Calu3 (cell line): ENCODE measurements at regions not wholly inside any gene's neighbourhood (a gene's known extent, or its start where the extent isn't known, plus 50 kb on each side); places are given as distances from the start of the nearest gene placed in this dataset.
"Not testable (repeated sequence)": the region's sequence is repeated elsewhere in the genome, so short reads cannot be mapped to it uniquely, and the experiment has no call there.

Experiments used
- BruUV-seq: library from RNA; stranded (reverse); fragments of 400-500 nt; replicated peaks from 2 replicates; lab custom pipeline; 2021; lab: Mats Ljungman, UMichigan
- CTCF ChIA-PET: fragments of 300-600 bp; sonication (Branson Sonifier 250); formaldehyde crosslinking; loops from one replicate; lab custom pipeline; 2022; ENCODE audit warnings: antibody characterized with exemption; lab: Charles Lee
- DNase-seq: peaks from one replicate; pipeline ENCODE4 v3.0.0; 2022
- H3K27ac Mint-ChIP-seq: one replicate; pipeline ENCODE4 v1.8.0; 2022; ENCODE audit warnings: mixed read lengths; ENCODE audit not compliant: unreplicated experiment
- H3K27me3 Mint-ChIP-seq: one replicate; pipeline ENCODE4 v1.8.0; 2022; ENCODE audit warnings: mixed read lengths; ENCODE audit not compliant: unreplicated experiment
- H3K36me3 Mint-ChIP-seq: one replicate; pipeline ENCODE4 v1.8.0; 2022; ENCODE audit warnings: mild to moderate bottlenecking, moderate library complexity, mixed read lengths; ENCODE audit not compliant: insufficient read depth, unreplicated experiment
- H3K4me1 Mint-ChIP-seq: one replicate; pipeline ENCODE4 v1.8.0; 2022; ENCODE audit warnings: mild to moderate bottlenecking, low read depth, mixed read lengths; ENCODE audit not compliant: unreplicated experiment
- H3K4me3 Mint-ChIP-seq: one replicate; pipeline ENCODE4 v1.8.0; 2022; ENCODE audit warnings: mild to moderate bottlenecking, low read depth, moderate library complexity, mixed read lengths; ENCODE audit not compliant: unreplicated experiment
- H3K9me3 Mint-ChIP-seq: one replicate; pipeline ENCODE4 v1.8.0; 2022; ENCODE audit warnings: low read depth, mixed read lengths; ENCODE audit not compliant: unreplicated experiment
- intact Hi-C: fragments of 100-400 bp; cut with micrococcal nuclease; formaldehyde crosslinking; loops from one replicate; pipeline ENCODE4 v1.10.0; 2022; ENCODE audit not compliant: unreplicated experiment
- TF ChIP-seq, protein P1 (sequence below): fragments of 200-600 bp; IDR thresholded peaks from one replicate; pipeline ENCODE4 v1.8.0; 2022; ENCODE audit warnings: antibody characterized with exemption; ENCODE audit not compliant: unreplicated experiment

DNA sequence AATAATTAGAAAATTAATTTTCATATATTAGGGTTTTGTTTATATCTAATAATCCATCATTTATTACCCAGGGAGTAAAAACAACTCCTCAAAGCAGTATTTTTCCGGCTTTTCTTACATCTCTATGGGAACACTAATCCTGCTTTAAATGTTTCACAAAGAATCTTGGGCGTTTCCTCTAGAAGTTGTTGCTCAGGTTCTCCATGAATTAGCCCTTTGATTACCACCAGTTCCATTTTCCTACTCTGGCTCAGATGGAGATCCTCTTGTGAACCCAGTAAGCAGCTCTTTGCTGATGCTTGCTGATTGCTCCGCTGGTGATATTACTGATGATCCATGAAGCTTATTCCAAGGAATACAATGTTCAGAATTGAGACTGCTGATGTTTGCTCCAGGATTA is 78.5 kb upstream of the PKP2 start:
- TF ChIP-seq, protein P1, sequence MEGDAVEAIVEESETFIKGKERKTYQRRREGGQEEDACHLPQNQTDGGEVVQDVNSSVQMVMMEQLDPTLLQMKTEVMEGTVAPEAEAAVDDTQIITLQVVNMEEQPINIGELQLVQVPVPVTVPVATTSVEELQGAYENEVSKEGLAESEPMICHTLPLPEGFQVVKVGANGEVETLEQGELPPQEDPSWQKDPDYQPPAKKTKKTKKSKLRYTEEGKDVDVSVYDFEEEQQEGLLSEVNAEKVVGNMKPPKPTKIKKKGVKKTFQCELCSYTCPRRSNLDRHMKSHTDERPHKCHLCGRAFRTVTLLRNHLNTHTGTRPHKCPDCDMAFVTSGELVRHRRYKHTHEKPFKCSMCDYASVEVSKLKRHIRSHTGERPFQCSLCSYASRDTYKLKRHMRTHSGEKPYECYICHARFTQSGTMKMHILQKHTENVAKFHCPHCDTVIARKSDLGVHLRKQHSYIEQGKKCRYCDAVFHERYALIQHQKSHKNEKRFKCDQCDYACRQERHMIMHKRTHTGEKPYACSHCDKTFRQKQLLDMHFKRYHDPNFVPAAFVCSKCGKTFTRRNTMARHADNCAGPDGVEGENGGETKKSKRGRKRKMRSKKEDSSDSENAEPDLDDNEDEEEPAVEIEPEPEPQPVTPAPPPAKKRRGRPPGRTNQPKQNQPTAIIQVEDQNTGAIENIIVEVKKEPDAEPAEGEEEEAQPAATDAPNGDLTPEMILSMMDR = no peak
- intact Hi-C loops = no loop called here
- H3K27me3 Mint-ChIP-seq = no peaks in the 10 kb centered on the region
- BruUV-seq = no TSS peak
- H3K4me1 Mint-ChIP-seq = no peaks in the 10 kb centered on the region
- H3K9me3 Mint-ChIP-seq = no peaks in the 10 kb centered on the region
- no peak overlapping the region for H3K27ac Mint-ChIP-seq
- no peak for DNase-seq
- no peak overlapping the region for H3K4me3 Mint-ChIP-seq
- H3K36me3 Mint-ChIP-seq = no peaks in the 10 kb centered on the region
- CTCF ChIA-PET = interaction anchor here (0.9 kb wide), 1 partner anchor 440 kb away, joined by 3 read pairs; no protein-coding TSS in a partner anchor

DNA sequence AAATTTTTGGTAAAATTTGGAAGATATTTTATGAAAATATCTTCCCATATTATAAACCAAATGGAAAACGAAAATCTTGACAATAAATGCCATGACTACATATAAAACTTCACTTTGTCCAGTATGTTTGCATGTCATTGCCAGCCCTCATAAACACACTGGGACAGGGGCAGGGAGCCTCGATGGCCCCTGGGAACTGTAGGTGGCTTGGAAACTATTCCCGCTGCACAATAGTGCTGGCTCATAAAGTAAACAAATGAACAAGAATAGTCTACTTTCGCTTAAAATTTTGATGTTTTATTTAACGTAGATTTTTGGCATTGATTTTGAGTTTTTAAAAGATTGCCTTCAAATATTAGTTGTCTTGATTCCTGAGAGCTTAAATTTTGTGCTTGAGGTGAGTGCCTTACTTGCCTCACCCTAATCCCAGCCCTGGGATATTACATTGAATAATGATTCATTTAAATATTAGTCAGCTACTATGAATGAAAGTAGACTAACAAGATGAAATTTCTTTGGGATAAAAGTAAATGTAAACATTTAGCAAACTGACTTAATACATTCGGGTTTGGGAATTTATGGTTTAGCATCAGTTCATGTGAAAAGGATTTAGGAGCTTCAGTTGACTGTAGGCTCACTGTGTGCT is 74.0 kb upstream of the PKP2 start:
- intact Hi-C loops = no loop called here
- no TSS peak for BruUV-seq
- TF ChIP-seq, protein P1 = no peak
- Mint-ChIP-seq H3K9me3 (no peaks in the 10 kb centered on the region), H3K36me3 (no peaks in the 10 kb centered on the region), H3K4me1 (no peaks in the 10 kb centered on the region), H3K4me3 (no peak overlapping the region), H3K27me3 (no peaks in the 10 kb centered on the region), H3K27ac (no peak overlapping the region)
- DNase-seq = no peak
- CTCF ChIA-PET = no interaction called here

DNA sequence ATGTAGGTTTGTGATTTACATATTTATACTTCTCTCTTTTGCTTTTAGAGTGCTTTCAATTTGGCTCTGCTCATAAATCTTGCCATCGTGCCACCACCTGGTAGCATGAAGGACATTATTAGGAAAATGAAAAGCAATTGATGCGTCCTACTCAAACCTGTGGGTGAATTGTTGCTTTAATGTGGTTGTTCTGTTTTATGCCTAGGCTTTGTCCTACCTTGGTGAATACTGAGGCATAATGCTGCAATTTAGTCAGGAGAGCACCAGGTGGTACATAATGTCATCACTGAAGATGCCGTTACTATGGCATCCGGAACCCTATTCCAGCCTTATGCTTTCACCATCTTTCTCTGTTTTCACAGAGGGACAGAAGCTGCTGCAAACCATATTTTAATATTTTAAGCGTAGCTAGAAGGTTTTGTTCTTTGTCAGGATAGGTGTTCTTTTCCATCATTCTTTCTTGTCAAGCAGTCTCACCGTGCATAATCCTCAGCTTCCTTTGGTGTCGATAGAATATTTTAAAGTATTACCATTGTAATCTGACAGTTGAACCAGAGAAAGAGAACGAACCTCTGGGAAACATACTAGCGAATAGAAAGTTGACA is 68.5 kb upstream of the PKP2 start:
- Mint-ChIP-seq H3K4me3 (no peak overlapping the region), H3K4me1 (no peaks in the 10 kb centered on the region), H3K9me3 (no peaks in the 10 kb centered on the region), H3K27me3 (no peaks in the 10 kb centered on the region), H3K27ac (no peak overlapping the region), H3K36me3 (no peaks in the 10 kb centered on the region)
- DNase-seq = no peak
- CTCF ChIA-PET = no interaction called here
- intact Hi-C loops = no loop called here
- TF ChIP-seq, protein P1 = no peak
- no TSS peak for BruUV-seq

DNA sequence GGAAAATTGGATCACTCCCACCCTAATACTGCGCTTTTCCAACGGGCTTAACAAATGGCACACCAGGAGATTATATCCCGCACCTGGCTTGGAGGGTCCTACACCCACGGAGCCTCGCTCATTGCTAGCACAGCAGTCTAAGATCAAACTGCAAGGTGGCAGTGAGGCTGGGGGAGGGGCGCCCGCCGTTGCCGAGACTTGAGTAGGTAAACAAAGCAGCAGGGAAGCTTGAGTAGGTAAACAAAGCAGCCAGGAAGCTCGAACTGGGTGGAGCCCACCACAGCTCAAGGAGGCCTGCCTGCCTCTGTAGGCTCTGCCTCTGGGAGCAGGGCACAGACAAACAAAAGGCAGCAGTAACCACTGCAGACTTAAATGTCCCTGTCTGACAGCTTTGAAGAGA is 59.8 kb upstream of the PKP2 start:
- DNase-seq, intact Hi-C loops, H3K4me1 Mint-ChIP-seq, H3K36me3 Mint-ChIP-seq, CTCF ChIA-PET, H3K4me3 Mint-ChIP-seq, BruUV-seq, H3K9me3 Mint-ChIP-seq, H3K27me3 Mint-ChIP-seq, H3K27ac Mint-ChIP-seq: not testable (repeated sequence)

DNA sequence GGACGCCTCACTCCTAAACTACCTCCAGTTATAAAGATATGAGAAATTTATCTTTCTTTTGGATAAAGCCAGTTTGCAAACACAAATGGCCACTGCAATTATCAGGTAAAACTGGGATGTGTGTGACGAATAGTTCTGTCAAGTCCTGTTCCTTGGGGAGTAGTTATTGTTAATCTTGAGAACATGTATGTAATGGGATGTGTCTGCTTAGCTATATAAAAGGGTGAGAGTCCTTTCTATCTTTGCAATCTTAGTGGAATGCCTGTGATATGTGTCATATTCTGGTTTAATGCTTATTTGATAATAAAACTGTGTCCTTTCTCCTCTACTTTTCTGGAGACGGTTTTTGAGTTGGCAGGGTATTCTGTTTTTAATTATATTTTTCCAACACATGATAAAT is 56.1 kb upstream of the PKP2 start:
- BruUV-seq = no TSS peak
- Mint-ChIP-seq H3K27me3 (no peaks in the 10 kb centered on the region), H3K27ac (no peak overlapping the region), H3K4me1 (peaks cover 2% of the 10 kb centered on the region), H3K36me3 (no peaks in the 10 kb centered on the region), H3K9me3 (peaks cover 5% of the 10 kb centered on the region), H3K4me3 (no peak overlapping the region)
- CTCF ChIA-PET = no interaction called here
- no peak for DNase-seq
- TF ChIP-seq, protein P1 = no peak
- intact Hi-C loops = no loop called here
